Suprapubic skin (tissue), 3 donors: ENCODE measurements at regions not wholly inside any gene's neighbourhood (a gene's known extent, or its start where the extent isn't known, plus 50 kb on each side); places are given as distances from the start of the nearest gene placed in this dataset.

Experiments used
- POLR2A ChIP-seq, 2 donors: fragments of 450-650 bp; IDR thresholded peaks; one replicate each; pipeline ENCODE4 v1.6.1; 2017; ENCODE audit warnings: antibody characterized with exemption in 2 of 2, mild to moderate bottlenecking in 2 of 2, moderate library complexity in 2 of 2
- TF ChIP-seq, protein P1 (sequence below), 2 donors: fragments of 200-600 bp in 1 of 2; fragments of 450-650 bp in 1 of 2; sonication (generic) in 1 of 2; IDR thresholded peaks; one replicate each; pipeline ENCODE4 v1.5.1; 2016 to 2019; ENCODE audit warnings: antibody characterized with exemption in 2 of 2, mild to moderate bottlenecking in 1 of 2, moderate library complexity in 1 of 2

DNA sequence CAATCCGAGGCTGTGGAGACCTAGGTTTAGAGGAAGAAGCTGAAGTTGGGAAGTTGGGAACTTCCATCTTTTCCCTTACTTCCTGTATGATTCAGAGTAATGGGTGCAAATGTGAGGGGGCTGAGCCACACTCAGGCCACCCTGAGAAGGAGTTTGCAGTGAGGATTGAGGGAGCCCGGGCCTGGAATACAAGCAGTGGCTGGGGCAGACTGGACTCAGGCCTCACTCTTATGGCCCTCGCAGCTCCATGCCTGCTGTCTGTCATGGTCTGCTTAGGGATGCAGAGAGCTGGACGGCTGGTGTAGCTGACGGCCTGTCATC is 73.7 kb upstream of the RAB4A start:
- TF ChIP-seq, protein P1, sequence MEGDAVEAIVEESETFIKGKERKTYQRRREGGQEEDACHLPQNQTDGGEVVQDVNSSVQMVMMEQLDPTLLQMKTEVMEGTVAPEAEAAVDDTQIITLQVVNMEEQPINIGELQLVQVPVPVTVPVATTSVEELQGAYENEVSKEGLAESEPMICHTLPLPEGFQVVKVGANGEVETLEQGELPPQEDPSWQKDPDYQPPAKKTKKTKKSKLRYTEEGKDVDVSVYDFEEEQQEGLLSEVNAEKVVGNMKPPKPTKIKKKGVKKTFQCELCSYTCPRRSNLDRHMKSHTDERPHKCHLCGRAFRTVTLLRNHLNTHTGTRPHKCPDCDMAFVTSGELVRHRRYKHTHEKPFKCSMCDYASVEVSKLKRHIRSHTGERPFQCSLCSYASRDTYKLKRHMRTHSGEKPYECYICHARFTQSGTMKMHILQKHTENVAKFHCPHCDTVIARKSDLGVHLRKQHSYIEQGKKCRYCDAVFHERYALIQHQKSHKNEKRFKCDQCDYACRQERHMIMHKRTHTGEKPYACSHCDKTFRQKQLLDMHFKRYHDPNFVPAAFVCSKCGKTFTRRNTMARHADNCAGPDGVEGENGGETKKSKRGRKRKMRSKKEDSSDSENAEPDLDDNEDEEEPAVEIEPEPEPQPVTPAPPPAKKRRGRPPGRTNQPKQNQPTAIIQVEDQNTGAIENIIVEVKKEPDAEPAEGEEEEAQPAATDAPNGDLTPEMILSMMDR (IDR thresholded peaks at IDR 0.05), result no peak
- TF ChIP-seq POLR2A (IDR thresholded peaks at IDR 0.05), result no peak
